OCI-LY1 (cell line): ENCODE measurements at regions not wholly inside any gene's neighbourhood (a gene's known extent, or its start where the extent isn't known, plus 50 kb on each side); places are given as distances from the start of the nearest gene placed in this dataset.

Experiments
- CTCF ChIP-seq: fragments of 200-600 bp; sonication (generic), shearing (Covaris generic); IDR thresholded peaks from 2 replicates; pipeline ENCODE4 v1.5.1; 2017; ENCODE audit warnings: mild to moderate bottlenecking, antibody characterized with exemption, low read length, moderate library complexity, mixed read lengths
- EZH2 ChIP-seq: fragments of 200-600 bp; sonication (generic), shearing (Covaris generic); IDR thresholded peaks from 2 replicates; pipeline ENCODE4 v1.8.0; 2017; ENCODE audit warnings: borderline replicate concordance, mixed run types, mild to moderate bottlenecking, antibody characterized with exemption, low read length, moderate library complexity, mixed read lengths

DNA sequence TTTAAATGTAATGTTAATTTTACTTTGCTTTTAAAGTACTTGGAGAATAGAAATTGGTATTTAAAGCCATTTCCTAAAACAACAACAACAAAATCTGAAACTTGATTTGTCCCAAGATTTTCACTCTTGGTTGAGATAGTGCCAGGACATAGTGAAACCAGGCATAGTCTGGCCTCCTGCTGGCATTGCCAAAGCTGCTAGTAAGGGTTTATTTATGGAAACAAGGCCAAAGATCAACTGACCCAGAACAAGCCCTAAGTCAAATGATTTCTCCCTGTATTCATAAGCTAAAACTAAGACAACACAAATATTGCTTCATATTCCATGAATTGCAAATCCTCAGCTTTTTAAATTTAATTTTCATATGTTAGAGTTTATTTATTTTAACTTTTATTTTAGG lies 227.5 kb upstream of the FGF13 start:
- no peak for TF ChIP-seq EZH2
- no peak for TF ChIP-seq CTCF
